H9 (cell line): ENCODE measurements at regions not wholly inside any gene's neighbourhood (a gene's known extent, or its start where the extent isn't known, plus 50 kb on each side); places are given as distances from the start of the nearest gene placed in this dataset.

Source experiments
- DNase-seq: peaks from one replicate; pipeline ENCODE4 v3.0.0-alpha.2; 2017
- H2AFZ ChIP-seq: one replicate; pipeline ENCODE4 v1.6.1; 2013; ENCODE audit warnings: mild to moderate bottlenecking, low read length, control low read depth, moderate library complexity
- H2AK5ac ChIP-seq: 2 replicates; pipeline ENCODE4 v1.6.1; 2013; ENCODE audit warnings: low read length, control low read depth, mixed read lengths; ENCODE audit not compliant: insufficient read length
- H2BK120ac ChIP-seq: one replicate; pipeline ENCODE4 v1.6.1; 2013; ENCODE audit warnings: low read depth, mild to moderate bottlenecking, low read length, control low read depth, inconsistent platforms; ENCODE audit not compliant: poor library complexity, severe bottlenecking
- H2BK12ac ChIP-seq: 2 replicates; pipeline ENCODE4 v1.6.1; 2013; ENCODE audit warnings: low read length, control low read depth, mixed read lengths, low read depth; ENCODE audit not compliant: insufficient read length
- H2BK15ac ChIP-seq: 2 replicates; pipeline ENCODE4 v1.6.1; 2013; ENCODE audit warnings: low read depth, low read length, control low read depth
- H2BK20ac ChIP-seq: one replicate; pipeline ENCODE4 v1.6.1; 2013; ENCODE audit warnings: low read depth, mild to moderate bottlenecking, low read length, control low read depth, inconsistent platforms; ENCODE audit not compliant: poor library complexity, severe bottlenecking
- H2BK5ac ChIP-seq: 2 replicates; pipeline ENCODE4 v1.6.1; 2013; ENCODE audit warnings: low read length, control low read depth, mixed read lengths; ENCODE audit not compliant: insufficient read length
- H3K14ac ChIP-seq: 2 replicates; pipeline ENCODE4 v1.6.1; 2013; ENCODE audit warnings: low read length, control low read depth; ENCODE audit not compliant: insufficient read depth
- H3K18ac ChIP-seq: 2 replicates; pipeline ENCODE4 v1.6.1; 2013; ENCODE audit warnings: low read depth, mild to moderate bottlenecking, mixed read lengths, low read length, control low read depth; ENCODE audit not compliant: insufficient read length
- H3K23ac ChIP-seq: 2 replicates; pipeline ENCODE4 v1.6.1; 2013; ENCODE audit warnings: low read length, control low read depth, mixed read lengths, low read depth; ENCODE audit not compliant: insufficient read length
- H3K23me2 ChIP-seq: 2 replicates; pipeline ENCODE4 v1.6.1; 2013; ENCODE audit warnings: low read depth, mild to moderate bottlenecking, mixed read lengths, low read length, control low read depth; ENCODE audit not compliant: insufficient read length, poor library complexity, severe bottlenecking
- H3K27ac ChIP-seq: 2 replicates; pipeline ENCODE4 v1.5.1; 2013; ENCODE audit warnings: low read length, control low read depth, mixed read lengths, low read depth; ENCODE audit not compliant: insufficient read length
- H3K27me3 ChIP-seq: 2 replicates; pipeline ENCODE4 v1.6.1; 2013; ENCODE audit warnings: low read length, control low read depth, inconsistent platforms; ENCODE audit not compliant: insufficient read depth
- H3K4ac ChIP-seq: 2 replicates; pipeline ENCODE4 v1.6.1; 2013; ENCODE audit warnings: low read depth, mild to moderate bottlenecking, control low read depth, inconsistent platforms, low read length, moderate library complexity
- H3K4me1 ChIP-seq: 2 replicates; pipeline ENCODE4 v1.6.1; 2013; ENCODE audit warnings: low read length, control low read depth, inconsistent platforms; ENCODE audit not compliant: insufficient read depth
- H3K4me2 ChIP-seq: 2 replicates; pipeline ENCODE4 v1.6.1; 2013; ENCODE audit warnings: low read length, control low read depth, mixed read lengths; ENCODE audit not compliant: insufficient read length, insufficient read depth
- H3K56ac ChIP-seq: 2 replicates; pipeline ENCODE4 v1.6.1; 2013; ENCODE audit warnings: low read depth, mild to moderate bottlenecking, mixed read lengths, low read length, control low read depth; ENCODE audit not compliant: insufficient read length
- H3K79me1 ChIP-seq: 2 replicates; pipeline ENCODE4 v1.6.1; 2013; ENCODE audit warnings: low read depth, mild to moderate bottlenecking, moderate library complexity, low read length, control low read depth, inconsistent platforms; ENCODE audit not compliant: insufficient read depth, poor library complexity, severe bottlenecking
- H3K79me2 ChIP-seq: 2 replicates; pipeline ENCODE4 v1.6.1; 2013; ENCODE audit warnings: low read length, control low read depth, inconsistent platforms; ENCODE audit not compliant: insufficient read depth
- H3K9ac ChIP-seq: 2 replicates; pipeline ENCODE4 v1.6.1; 2013; ENCODE audit warnings: low read length, control low read depth, mixed read lengths; ENCODE audit not compliant: insufficient read length; ENCODE audit errors: extremely low read depth
- H3K9me3 ChIP-seq: one replicate; pipeline ENCODE4 v1.6.1; 2013; ENCODE audit warnings: low read depth, low read length, inconsistent platforms; ENCODE audit not compliant: control insufficient read depth
- H3T11ph ChIP-seq: one replicate; pipeline ENCODE4 v1.6.1; 2013; ENCODE audit warnings: mild to moderate bottlenecking, low read length, control low read depth, inconsistent platforms
- H4K20me1 ChIP-seq: one replicate; pipeline ENCODE4 v1.6.1; 2013; ENCODE audit not compliant: control insufficient read depth, insufficient read length, insufficient read depth
- H4K5ac ChIP-seq: 2 replicates; pipeline ENCODE4 v1.6.1; 2013; ENCODE audit warnings: low read depth, mild to moderate bottlenecking, mixed read lengths, low read length, control low read depth; ENCODE audit not compliant: insufficient read length
- H4K8ac ChIP-seq: replicated peaks from 2 replicates; pipeline ENCODE4 v1.6.1; 2013; ENCODE audit warnings: low read length, control low read depth, mixed read lengths, low read depth; ENCODE audit not compliant: insufficient read length
- H4K91ac ChIP-seq: 2 replicates; pipeline ENCODE4 v1.6.1; 2013; ENCODE audit warnings: low read depth, mild to moderate bottlenecking, moderate library complexity, mixed read lengths, low read length, control low read depth; ENCODE audit not compliant: insufficient read length
- H3K27ac Mint-ChIP-seq, 3 experiments: 2 replicates in 2 of 3; 3 replicates in 1 of 3; pipeline ENCODE4 v1.8.0; 2020 to 2021; ENCODE audit warnings: mixed read lengths in 3 of 3, mild to moderate bottlenecking in 1 of 3, moderate library complexity in 1 of 3
- H3K27me3 Mint-ChIP-seq: 2 replicates; pipeline ENCODE4 v1.8.0; 2021; ENCODE audit warnings: low read depth, mild to moderate bottlenecking, moderate library complexity, mixed read lengths
- H3K36me3 Mint-ChIP-seq, 3 experiments: 2 replicates in 2 of 3; 3 replicates in 1 of 3; pipeline ENCODE4 v1.8.0; 2020 to 2021; ENCODE audit warnings: low read depth in 3 of 3, mixed read lengths in 3 of 3; ENCODE audit not compliant: insufficient read depth in 1 of 3
- H3K4me1 Mint-ChIP-seq, 2 experiments: 2 replicates each; pipeline ENCODE4 v1.8.0; 2020; ENCODE audit warnings: mixed read lengths in 2 of 2
- H3K4me3 Mint-ChIP-seq, 2 experiments: 2 replicates in 1 of 2; 3 replicates in 1 of 2; pipeline ENCODE4 v1.8.0; 2020 to 2021; ENCODE audit warnings: mild to moderate bottlenecking in 2 of 2, mixed read lengths in 2 of 2, moderate library complexity in 1 of 2
- H3K9me3 Mint-ChIP-seq, 2 experiments: 2 replicates in 1 of 2; 3 replicates in 1 of 2; pipeline ENCODE4 v1.8.0; 2020; ENCODE audit warnings: mild to moderate bottlenecking in 2 of 2, mixed read lengths in 2 of 2, moderate library complexity in 1 of 2
- WGBS: extraction: QIAGEN DNeasy Blood & Tissue Kit; methylation state at CpG from one replicate; pipeline ENCODE4 v1.1.7; 2013; ENCODE audit warnings: missing lambda C conversion rate, low lambda C conversion rate, mixed read lengths; ENCODE audit not compliant: insufficient read length; ENCODE audit errors: extremely low coverage; 5-methylcytosine and 5-hydroxymethylcytosine counted together
- TF ChIP-seq, protein P1 (sequence below): fragments of 200-600 bp; sonication (generic); conservative IDR thresholded peaks from 3 replicates; pipeline ENCODE4 v1.8.0; 2021; ENCODE audit warnings: antibody characterized with exemption, mild to moderate bottlenecking

DNA sequence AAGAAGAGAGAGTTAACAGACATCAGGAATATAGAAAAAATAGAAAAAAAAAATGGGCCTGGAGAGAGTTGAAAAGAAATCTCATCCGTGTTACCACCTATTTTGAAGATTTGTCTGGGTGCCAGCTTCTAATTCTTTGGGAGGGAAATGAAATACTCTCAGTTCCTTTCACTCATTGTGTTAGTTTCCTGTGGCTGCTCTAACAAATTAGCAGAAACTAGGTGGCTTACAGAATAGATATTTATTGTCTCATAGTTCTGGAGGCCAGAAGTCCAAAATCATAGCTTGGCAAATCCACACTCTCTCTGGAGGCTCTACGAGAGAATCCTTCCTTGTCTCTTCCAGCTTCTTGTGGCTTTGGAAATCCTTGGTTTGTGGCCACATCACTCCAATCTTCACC lies 225.1 kb upstream of the BTBD3 start:
- Histone ChIP-seq H4K91ac (no peak overlapping the region), H2BK5ac (no peak overlapping the region), H3K4me1 (no peaks in the 10 kb centered on the region), H3K23ac (no peak overlapping the region), H3K23me2 (no peaks in the 10 kb centered on the region), H3K9me3 (no peaks in the 10 kb centered on the region), H2AFZ (no peak overlapping the region), H3K56ac (no peak overlapping the region), H2AK5ac (no peak overlapping the region), H4K20me1 (no peaks in the 10 kb centered on the region), H3K14ac (no peak overlapping the region), H2BK120ac (no peak overlapping the region), H3K4ac (no peak overlapping the region), H3K4me2 (no peak overlapping the region), H3K27me3 (no peaks in the 10 kb centered on the region), H3K18ac (no peak overlapping the region), H3T11ph (no peak overlapping the region), H3K27ac (no peak overlapping the region), H2BK15ac (no peak overlapping the region), H2BK20ac (no peak overlapping the region), H4K5ac (no peak overlapping the region), H2BK12ac (no peak overlapping the region), H3K79me2 (no peaks in the 10 kb centered on the region), H3K9ac (no peak overlapping the region), H3K79me1 (no peaks in the 10 kb centered on the region), H4K8ac (no peak overlapping the region)
- DNase-seq = no peak
- TF ChIP-seq, protein P1, sequence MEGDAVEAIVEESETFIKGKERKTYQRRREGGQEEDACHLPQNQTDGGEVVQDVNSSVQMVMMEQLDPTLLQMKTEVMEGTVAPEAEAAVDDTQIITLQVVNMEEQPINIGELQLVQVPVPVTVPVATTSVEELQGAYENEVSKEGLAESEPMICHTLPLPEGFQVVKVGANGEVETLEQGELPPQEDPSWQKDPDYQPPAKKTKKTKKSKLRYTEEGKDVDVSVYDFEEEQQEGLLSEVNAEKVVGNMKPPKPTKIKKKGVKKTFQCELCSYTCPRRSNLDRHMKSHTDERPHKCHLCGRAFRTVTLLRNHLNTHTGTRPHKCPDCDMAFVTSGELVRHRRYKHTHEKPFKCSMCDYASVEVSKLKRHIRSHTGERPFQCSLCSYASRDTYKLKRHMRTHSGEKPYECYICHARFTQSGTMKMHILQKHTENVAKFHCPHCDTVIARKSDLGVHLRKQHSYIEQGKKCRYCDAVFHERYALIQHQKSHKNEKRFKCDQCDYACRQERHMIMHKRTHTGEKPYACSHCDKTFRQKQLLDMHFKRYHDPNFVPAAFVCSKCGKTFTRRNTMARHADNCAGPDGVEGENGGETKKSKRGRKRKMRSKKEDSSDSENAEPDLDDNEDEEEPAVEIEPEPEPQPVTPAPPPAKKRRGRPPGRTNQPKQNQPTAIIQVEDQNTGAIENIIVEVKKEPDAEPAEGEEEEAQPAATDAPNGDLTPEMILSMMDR = no peak
- peaks cover 0 to 3% (median 0%) of the 10 kb centered on the region in 3 experiments; a peak in 5 of 7 replicates for H3K36me3 Mint-ChIP-seq
- H3K4me3 Mint-ChIP-seq = no peak overlapping the region
- H3K27me3 Mint-ChIP-seq = peaks cover 4% of the 10 kb centered on the region
- H3K4me1 Mint-ChIP-seq = peaks cover 9 to 11% of the 10 kb centered on the region in 2 experiments; a peak in 3 of 4 replicates
- peaks cover 2% of the 10 kb centered on the region in 2 experiments; a peak in 3 of 5 replicates for H3K9me3 Mint-ChIP-seq
- no CpG with 5 or more reads among the region's 2 CpGs for WGBS
- H3K27ac Mint-ChIP-seq = no peak overlapping the region
